Cardiac muscle cell (in vitro differentiated cells and primary cell): ENCODE measurements at regions not wholly inside any gene's neighbourhood (a gene's known extent, or its start where the extent isn't known, plus 50 kb on each side); places are given as distances from the start of the nearest gene placed in this dataset.

Experiments used
- DNase-seq, 2 donors: peaks; one replicate each; pipeline versions ENCODE4 v3.0.0 to v3.0.0-alpha.2; 2010 to 2017; ENCODE audit warnings: low read depth in 1 of 2, low spot score in 1 of 2
- H3K27ac ChIP-seq: fragments of 200-600 bp; sonication (generic); 2 replicates; pipeline ENCODE4 v1.5.1; 2016
- H3K27me3 ChIP-seq: fragments of 200-600 bp; sonication (generic); 2 replicates; pipeline ENCODE4 v1.6.0; 2016; ENCODE audit warnings: control low read depth
- H3K36me3 ChIP-seq: fragments of 200-600 bp; sonication (generic); 2 replicates; pipeline ENCODE4 v1.5.1; 2016; ENCODE audit warnings: control low read depth
- H3K4me1 ChIP-seq: fragments of 200-600 bp; sonication (generic); 2 replicates; pipeline ENCODE4 v1.8.1; 2017; ENCODE audit warnings: low read depth, mild to moderate bottlenecking, mixed run types
- H3K4me3 ChIP-seq: fragments of 200-600 bp; sonication (generic); 2 replicates; pipeline ENCODE4 v1.5.1; 2016; ENCODE audit warnings: mild to moderate bottlenecking
- H3K9me3 ChIP-seq: fragments of 200-600 bp; sonication (generic); 2 replicates; pipeline ENCODE4 v1.5.1; 2017; ENCODE audit warnings: low read depth, mild to moderate bottlenecking, control low read depth
- TF ChIP-seq, protein P1 (sequence below): IDR thresholded peaks from 2 replicates; pipeline ENCODE4 v1.5.1; 2012; ENCODE audit warnings: low read depth, mild to moderate bottlenecking, low read length

DNA sequence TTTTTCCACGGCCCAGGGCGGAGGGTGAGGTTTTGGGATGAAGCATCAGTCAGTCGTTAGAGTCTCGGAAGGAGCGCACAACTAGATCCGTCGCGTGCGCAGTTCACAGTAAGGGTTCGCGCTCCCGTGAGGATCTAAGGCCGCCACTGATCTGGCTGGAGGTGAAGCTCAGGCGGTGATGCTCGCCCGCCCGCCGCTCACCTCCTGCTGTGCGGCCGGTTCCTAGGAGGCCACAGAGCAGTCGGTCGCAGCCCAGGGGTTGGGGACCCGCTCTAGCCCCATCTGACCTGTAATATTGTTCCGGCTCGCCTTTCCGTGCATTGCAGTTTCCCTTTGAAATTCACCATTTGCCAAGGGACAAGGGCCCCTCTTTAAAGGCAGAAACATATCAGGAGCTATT is 244.7 kb downstream of the TFAP2C start:
- Histone ChIP-seq H3K4me1 (no peaks in the 10 kb centered on the region), H3K4me3 (no peak overlapping the region), H3K27me3 (no peaks in the 10 kb centered on the region), H3K27ac (no peak overlapping the region), H3K36me3 (no peaks in the 10 kb centered on the region), H3K9me3 (no peaks in the 10 kb centered on the region)
- TF ChIP-seq, protein P1, sequence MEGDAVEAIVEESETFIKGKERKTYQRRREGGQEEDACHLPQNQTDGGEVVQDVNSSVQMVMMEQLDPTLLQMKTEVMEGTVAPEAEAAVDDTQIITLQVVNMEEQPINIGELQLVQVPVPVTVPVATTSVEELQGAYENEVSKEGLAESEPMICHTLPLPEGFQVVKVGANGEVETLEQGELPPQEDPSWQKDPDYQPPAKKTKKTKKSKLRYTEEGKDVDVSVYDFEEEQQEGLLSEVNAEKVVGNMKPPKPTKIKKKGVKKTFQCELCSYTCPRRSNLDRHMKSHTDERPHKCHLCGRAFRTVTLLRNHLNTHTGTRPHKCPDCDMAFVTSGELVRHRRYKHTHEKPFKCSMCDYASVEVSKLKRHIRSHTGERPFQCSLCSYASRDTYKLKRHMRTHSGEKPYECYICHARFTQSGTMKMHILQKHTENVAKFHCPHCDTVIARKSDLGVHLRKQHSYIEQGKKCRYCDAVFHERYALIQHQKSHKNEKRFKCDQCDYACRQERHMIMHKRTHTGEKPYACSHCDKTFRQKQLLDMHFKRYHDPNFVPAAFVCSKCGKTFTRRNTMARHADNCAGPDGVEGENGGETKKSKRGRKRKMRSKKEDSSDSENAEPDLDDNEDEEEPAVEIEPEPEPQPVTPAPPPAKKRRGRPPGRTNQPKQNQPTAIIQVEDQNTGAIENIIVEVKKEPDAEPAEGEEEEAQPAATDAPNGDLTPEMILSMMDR: no peak
- DNase-seq: no peak

DNA sequence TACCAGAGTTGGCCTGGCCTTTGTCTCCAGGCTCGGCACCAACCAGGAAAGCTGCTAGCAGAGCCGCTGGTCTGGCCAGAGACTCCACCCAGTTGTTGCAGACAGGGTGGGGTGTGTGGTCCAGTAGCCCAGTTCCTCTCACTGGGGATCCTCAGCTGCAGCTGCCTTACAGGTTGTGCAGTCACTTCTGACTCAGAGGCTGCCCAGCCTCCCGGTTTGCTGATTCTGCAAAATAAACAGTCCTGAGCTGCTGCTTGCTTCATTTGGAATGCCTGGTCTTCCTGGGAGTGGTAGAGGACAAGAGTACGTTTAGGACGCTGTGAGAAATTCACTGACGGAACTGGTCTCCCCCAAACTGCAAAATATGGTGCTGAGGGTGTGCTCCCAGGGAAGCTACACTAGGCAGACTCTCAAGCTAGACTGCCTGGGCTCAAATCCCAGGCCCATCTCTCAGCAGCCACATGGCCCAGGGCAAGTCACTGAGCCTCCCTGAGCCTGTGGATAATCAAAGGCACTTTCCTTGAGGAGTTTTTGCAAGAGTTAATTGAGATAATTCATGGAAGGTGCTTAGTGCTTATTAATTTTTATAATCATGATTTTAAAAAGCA is 246.1 kb downstream of the TFAP2C start:
- DNase-seq: peak in 1 of 2 donors; percentile 23
- H3K9me3 ChIP-seq: no peaks in the 10 kb centered on the region
- H3K27me3 ChIP-seq: no peaks in the 10 kb centered on the region
- H3K4me3 ChIP-seq: no peak overlapping the region
- H3K36me3 ChIP-seq: no peaks in the 10 kb centered on the region
- TF ChIP-seq, protein P1: no peak
- no peaks in the 10 kb centered on the region for H3K4me1 ChIP-seq
- H3K27ac ChIP-seq: no peak overlapping the region

DNA sequence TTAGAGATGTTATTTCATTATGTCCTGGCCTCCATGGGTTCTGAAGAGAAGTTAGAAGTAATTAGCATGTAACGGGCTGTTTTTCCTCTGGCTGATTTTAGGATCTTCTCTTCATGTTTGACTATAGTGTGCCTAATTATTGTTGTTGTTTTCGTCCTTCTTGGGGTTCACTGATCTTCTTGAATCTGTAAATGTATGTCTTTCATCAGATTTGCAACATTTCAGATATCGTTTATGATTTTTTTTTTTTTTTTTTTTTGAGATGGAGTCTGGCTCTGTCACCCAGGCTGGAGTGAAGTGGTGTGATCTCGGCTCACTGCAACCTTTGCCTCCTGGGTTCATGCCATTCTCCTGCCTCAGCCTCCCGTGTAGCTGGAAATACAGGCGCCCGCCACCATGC is 246.7 kb downstream of the TFAP2C start:
- Histone ChIP-seq H3K27ac (no peak overlapping the region), H3K36me3 (no peaks in the 10 kb centered on the region), H3K27me3 (no peaks in the 10 kb centered on the region), H3K4me3 (no peak overlapping the region), H3K9me3 (no peaks in the 10 kb centered on the region), H3K4me1 (no peaks in the 10 kb centered on the region)
- no peak for DNase-seq
- TF ChIP-seq, protein P1: no peak

DNA sequence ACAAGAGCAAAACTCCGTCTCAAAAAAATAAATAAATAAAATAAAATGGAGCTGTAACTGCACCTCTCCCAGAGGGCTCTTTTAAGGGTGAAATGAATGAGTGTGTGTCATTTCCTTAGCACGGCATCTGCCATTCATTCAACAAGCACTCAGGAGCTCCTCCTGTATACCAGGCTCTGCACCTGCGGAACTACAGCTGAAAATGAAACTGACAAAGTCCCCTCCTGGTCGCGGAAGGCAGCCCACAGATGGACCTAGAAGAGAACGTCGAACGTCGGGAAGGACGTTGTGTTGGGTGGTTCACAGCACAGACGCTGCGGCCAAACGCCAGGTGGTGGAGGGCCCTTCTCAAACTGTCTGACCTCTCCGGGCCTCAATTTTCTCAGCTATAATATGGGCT is 256.4 kb downstream of the TFAP2C start:
- Histone ChIP-seq H3K27ac (no peak overlapping the region), H3K27me3 (peaks cover 21% of the 10 kb centered on the region), H3K36me3 (no peaks in the 10 kb centered on the region), H3K9me3 (no peaks in the 10 kb centered on the region), H3K4me3 (no peak overlapping the region), H3K4me1 (no peaks in the 10 kb centered on the region)
- TF ChIP-seq, protein P1: no peak
- DNase-seq: no peak

DNA sequence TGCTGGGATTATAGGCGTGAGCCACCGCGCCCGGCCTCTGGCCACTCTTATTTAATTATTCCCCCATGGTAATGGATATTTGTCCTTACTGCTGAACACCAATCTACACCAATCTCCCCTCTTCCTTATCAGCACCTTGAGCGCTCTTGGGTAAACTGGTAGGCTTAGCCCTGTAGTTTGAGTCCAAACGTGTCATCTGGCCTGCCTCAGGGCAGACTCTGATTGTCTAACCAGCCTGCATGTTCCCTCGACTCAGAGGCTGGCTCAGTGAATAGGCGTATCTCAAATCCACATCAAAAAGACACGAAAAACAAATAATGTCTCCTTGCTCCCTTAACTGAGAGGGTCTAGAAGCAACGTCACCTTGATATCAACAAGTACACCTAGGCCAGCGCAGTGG is 260.9 kb downstream of the TFAP2C start:
- H3K4me3 ChIP-seq: no peak overlapping the region

More for the DNA sequence above, 260.9 kb downstream of the TFAP2C start:
- Histone ChIP-seq H3K27ac (no peak overlapping the region), H3K4me1 (no peaks in the 10 kb centered on the region), H3K9me3 (no peaks in the 10 kb centered on the region), H3K27me3 (peaks cover 32% of the 10 kb centered on the region), H3K36me3 (no peaks in the 10 kb centered on the region)
- TF ChIP-seq, protein P1: no peak
- DNase-seq: no peak
